ENCODE measurements at regions not wholly inside any gene's neighbourhood (a gene's known extent, or its start where the extent isn't known, plus 50 kb on each side); places are given as distances from the start of the nearest gene placed in this dataset.

DNA sequence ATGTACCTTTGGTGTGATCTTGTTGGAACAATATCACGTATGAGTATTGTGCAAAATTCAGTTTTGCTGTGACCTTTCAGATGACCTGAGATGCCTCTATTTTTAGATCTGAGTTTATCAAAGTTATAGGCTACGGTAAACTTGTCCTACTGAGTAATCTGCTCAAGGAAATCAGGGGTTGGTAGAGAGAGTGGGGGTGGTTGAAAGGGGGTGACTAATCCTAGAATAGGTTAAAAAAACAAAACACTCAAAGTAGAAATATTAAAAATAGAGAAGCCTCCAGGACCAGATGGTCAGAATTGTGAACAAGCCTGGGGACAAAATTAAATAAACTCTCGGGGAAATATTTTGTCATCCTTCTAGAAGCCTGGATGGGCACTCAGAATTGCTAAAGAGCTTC, 59.9 kb upstream of the C11orf87 start:
- POLR2A ChIA-PET (ENCODE audit: partially characterized antibody) = no interaction called here
- H2AK5ac ChIP-seq (ENCODE audit: low read depth, low read length) = no peak overlapping the region
- CTCF ChIA-PET (ENCODE audit: partially characterized antibody) = interaction anchor here (1.1 kb wide), 1 partner anchor 336 kb away, joined by 4 read pairs; no protein-coding TSS in a partner anchor
- H2BK120ac ChIP-seq (replicated peaks; ENCODE audit: low read depth, low read length) = no peak overlapping the region
- no peaks in the 10 kb centered on the region for H3K79me2 ChIP-seq (ENCODE audit: control insufficient read depth in 1 of 2, insufficient read depth in 2 of 2, low read length in 2 of 2)
- H3K23ac ChIP-seq (ENCODE audit: insufficient read length) = no peak overlapping the region
- H2BK12ac ChIP-seq (ENCODE audit: low read depth, low read length) = no peak overlapping the region
- H2AFZ ChIP-seq (ENCODE audit: low read length) = no peak overlapping the region
- no peak overlapping the region for H2BK20ac ChIP-seq (ENCODE audit: low read length)
- DNase-seq (ENCODE audit: low read depth in 1 of 2, low spot score in 2 of 2) (no peak), FAIRE-seq (no peak)
- no peak overlapping the region for H4K5ac ChIP-seq (ENCODE audit: insufficient read length, low read depth, low read length)
- no peaks in the 10 kb centered on the region for H3K23me2 ChIP-seq (ENCODE audit: low read depth, low read length)
- H3K9me3 ChIP-seq (ENCODE audit: insufficient read depth in 2 of 2, low read depth in 1 of 2, low read length in 1 of 2) = no peaks in the 10 kb centered on the region
- H3K27ac ChIP-seq (ENCODE audit: low read depth, low read length) = no peak overlapping the region
- H4K8ac ChIP-seq (ENCODE audit: extremely low read depth, insufficient read depth, low read length) = no peak overlapping the region
- H3K56ac ChIP-seq (replicated peaks; ENCODE audit: insufficient read length, low read depth, low read length) = no peak overlapping the region
- no peak overlapping the region for H4K91ac ChIP-seq (replicated peaks; ENCODE audit: insufficient read length, low read length)
- H3K14ac ChIP-seq (ENCODE audit: insufficient read length) = no peak overlapping the region
- no peaks in the 10 kb centered on the region for H3K36me3 ChIP-seq (ENCODE audit: control insufficient read depth in 2 of 4, insufficient read depth in 4 of 4, low read length in 3 of 4)
- 94% methylated on average over 3 of the region's 3 CpGs; no CpG with 5 or more reads in 1 of the 2 experiments for WGBS, 2 experiments (ENCODE audit: extremely low coverage in 1 of 2, insufficient coverage in 1 of 2, insufficient read length in 1 of 2, insufficient replicate concordance in 2 of 2, low coverage in 1 of 2, low lambda C conversion rate in 2 of 2, missing lambda C conversion rate in 1 of 2)
- H3K4me2 ChIP-seq (ENCODE audit: insufficient read depth in 1 of 2, low read depth in 2 of 2, low read length in 2 of 2) = no peak overlapping the region
- no peak overlapping the region for H3K4ac ChIP-seq (replicated peaks; ENCODE audit: insufficient read length, low read depth, low read length)
- H3K9ac ChIP-seq (replicated peaks in 1 of 4; ENCODE audit: extremely low read depth in 1 of 4, low read depth in 3 of 4, low read length in 3 of 4) = no peak overlapping the region
- H3K4me1 ChIP-seq (replicated peaks in 1 of 4; ENCODE audit: control insufficient read depth in 3 of 4, insufficient read depth in 4 of 4, low read length in 3 of 4) = no peaks in the 10 kb centered on the region
- no peaks in the 10 kb centered on the region for H3K27me3 ChIP-seq (replicated peaks in 1 of 4; ENCODE audit: control insufficient read depth in 3 of 4, extremely low read depth in 1 of 4, insufficient read depth in 3 of 4, low read length in 3 of 4)
- H3K4me3 ChIP-seq (ENCODE audit: extremely low read depth in 1 of 4, insufficient read depth in 2 of 4, low read depth in 3 of 4, low read length in 4 of 4) = no peak overlapping the region
- no peak overlapping the region for H2BK15ac ChIP-seq (ENCODE audit: low read length)
- H2BK5ac ChIP-seq (ENCODE audit: low read depth, low read length) = no peak overlapping the region
- no peaks in the 10 kb centered on the region for H4K20me1 ChIP-seq (replicated peaks in 1 of 2; ENCODE audit: control insufficient read depth in 1 of 2, insufficient read depth in 2 of 2, low read length in 2 of 2)
- H3K18ac ChIP-seq (ENCODE audit: extremely low read depth, low read length) = no peak overlapping the region
- no peaks in the 10 kb centered on the region for H3K79me1 ChIP-seq (ENCODE audit: low read depth, low read length)
- no peak for TF ChIP-seq JUND (IDR thresholded peaks at IDR 0.05; ENCODE audit: low read length)
- no peak for TF ChIP-seq CHD2 (IDR thresholded peaks at IDR 0.05; ENCODE audit: low read length)
- TF ChIP-seq SUZ12 (IDR thresholded peaks at IDR 0.05; ENCODE audit: low read length) = no peak
- no peak for TF ChIP-seq MAFK (IDR thresholded peaks at IDR 0.05; ENCODE audit: low read depth, low read length)
- TF ChIP-seq SIN3A (conservative IDR thresholded peaks at IDR 0.05 in 1 of 2, IDR thresholded peaks at IDR 0.05 in 1 of 2; ENCODE audit: low read depth in 1 of 2, low read length in 2 of 2) = no peak
- TF ChIP-seq RAD21 (IDR thresholded peaks at IDR 0.05 in 1 of 2, conservative IDR thresholded peaks at IDR 0.05 in 1 of 2; ENCODE audit: low read depth in 2 of 2, low read length in 2 of 2) = no peak
- no peak for TF ChIP-seq SAP30 (IDR thresholded peaks at IDR 0.05; ENCODE audit: insufficient read depth, insufficient replicate concordance, low read length)
- no peak for TF ChIP-seq RNF2 (IDR thresholded peaks at IDR 0.05; ENCODE audit: borderline replicate concordance, low read depth, low read length, missing control alignments, poor library complexity, severe bottlenecking)
